IPS-NIHi7 (cell line): ENCODE measurements at regions not wholly inside any gene's neighbourhood (a gene's known extent, or its start where the extent isn't known, plus 50 kb on each side); places are given as distances from the start of the nearest gene placed in this dataset.

Experiments used
- DNase-seq: peaks from one replicate; pipeline ENCODE4 v3.0.0; 2012; ENCODE audit warnings: mixed read lengths; ENCODE audit errors: extremely low spot score

GRCh38 chr10:46227936-46228562 is 58.7 kb upstream of the ANTXRL start:
- no peak for DNase-seq

GRCh38 chr10:46228563-46229071 is 58.2 kb upstream of the ANTXRL start:
- DNase-seq: peak; percentile 89

- peak; percentile 81 for DNase-seq
Measured at GRCh38 chr10:46229144-46229563, 57.6 kb upstream of the ANTXRL start.

GRCh38 chr10:46230615-46231014 is 56.2 kb upstream of the ANTXRL start:
- no peak for DNase-seq

GRCh38 chr10:46231087-46231486 is 55.7 kb upstream of the ANTXRL start:
- DNase-seq: no peak

- DNase-seq: no peak
Measured at GRCh38 chr10:46232084-46232483, 54.7 kb upstream of the ANTXRL start.

- no peak for DNase-seq
Measured at GRCh38 chr10:46232666-46233065, 54.1 kb upstream of the ANTXRL start.

- no peak for DNase-seq
Measured at GRCh38 chr10:46233181-46233580, 53.6 kb upstream of the ANTXRL start.

GRCh38 chr10:46234026-46234425 is 52.8 kb upstream of the ANTXRL start:
- DNase-seq: no peak

- DNase-seq: no peak
Measured at GRCh38 chr10:46234431-46235060, 52.3 kb upstream of the ANTXRL start.

GRCh38 chr10:46235705-46236545 is 50.9 kb upstream of the ANTXRL start:
- no peak for DNase-seq

- DNase-seq: no peak
Measured at GRCh38 chr10:46236546-46236887, 50.3 kb upstream of the ANTXRL start.

GRCh38 chr10:46236941-46237681 is 49.7 kb upstream of the ANTXRL start:
- DNase-seq: no peak
